NOMO-1 treated with dmso at 0.1 percent for 144 hours (cell line): ENCODE measurements at regions not wholly inside any gene's neighbourhood (a gene's known extent, or its start where the extent isn't known, plus 50 kb on each side); places are given as distances from the start of the nearest gene placed in this dataset.
"Not testable (repeated sequence)": the region's sequence is repeated elsewhere in the genome, so short reads cannot be mapped to it uniquely, and the experiment has no call there.

Experiments used
- DNase-seq: peaks from one replicate; lab custom pipeline; 2025; ENCODE audit not compliant: unreplicated experiment; lab: John Stamatoyannopoulos, UW

- no peak for DNase-seq
These were observed 864.6 kb upstream of the FBXO33 start for GRCh38 chr14:40296821-40297220.

DNA sequence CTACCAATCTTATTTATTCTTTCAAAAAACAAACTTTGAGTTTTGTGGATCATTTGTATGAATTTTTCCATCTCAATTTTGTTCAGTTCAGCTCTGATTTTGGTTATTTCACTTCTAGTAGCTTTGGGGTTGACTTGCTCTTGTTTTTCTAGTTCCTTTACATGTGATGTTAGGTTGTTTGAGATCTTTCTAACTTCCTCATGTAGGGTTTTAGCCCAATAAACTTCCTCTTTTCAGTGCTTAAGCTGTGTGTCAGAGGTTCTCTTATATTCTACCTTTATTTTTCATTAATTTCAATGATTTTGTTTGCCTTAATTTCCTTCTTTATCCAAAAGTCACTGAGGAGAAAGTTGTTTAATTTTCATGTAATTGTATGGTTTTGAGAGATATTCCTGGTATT, 860.4 kb upstream of the FBXO33 start:
- peak; percentile 22 for DNase-seq

DNA sequence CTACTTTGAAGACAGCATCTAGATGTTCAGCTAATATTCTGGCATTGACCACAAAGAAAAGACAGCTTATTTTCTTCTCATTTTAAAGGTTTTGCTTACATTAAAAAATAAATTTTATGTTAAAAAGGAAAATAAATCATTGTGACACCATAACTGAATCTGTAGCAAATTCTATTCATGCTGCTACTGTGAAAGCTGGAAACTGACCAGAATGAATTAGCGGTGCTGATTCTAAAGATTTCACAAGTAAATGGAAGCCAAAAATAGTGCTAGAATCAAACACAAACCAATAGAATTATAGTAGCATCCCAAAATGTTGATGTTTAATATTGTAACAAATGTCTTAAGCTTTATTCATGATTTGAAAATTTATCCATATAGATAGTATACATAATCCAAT, 850.0 kb upstream of the FBXO33 start:
- DNase-seq: no peak

- DNase-seq: no peak
These were observed 848.4 kb upstream of the FBXO33 start for GRCh38 chr14:40280652-40281051.

DNA sequence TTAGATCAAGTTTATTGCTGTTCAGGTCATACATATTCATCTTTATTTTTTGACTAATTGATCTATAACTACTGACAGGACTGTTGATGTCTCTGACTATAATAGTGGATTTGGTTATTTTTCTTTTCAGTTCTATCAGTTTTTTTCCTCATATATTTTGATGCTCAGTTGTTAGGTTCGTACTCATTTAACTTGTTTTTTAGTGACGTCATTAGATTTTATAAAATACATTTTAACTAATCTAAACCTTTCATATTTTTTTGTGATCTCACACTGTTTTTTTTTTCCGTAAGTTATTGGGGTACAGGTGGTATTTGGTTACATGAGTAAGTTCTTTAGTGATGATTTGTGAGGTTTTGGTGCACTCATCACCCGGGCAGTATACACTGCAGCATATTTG, 841.2 kb upstream of the FBXO33 start:
- no peak for DNase-seq

DNA sequence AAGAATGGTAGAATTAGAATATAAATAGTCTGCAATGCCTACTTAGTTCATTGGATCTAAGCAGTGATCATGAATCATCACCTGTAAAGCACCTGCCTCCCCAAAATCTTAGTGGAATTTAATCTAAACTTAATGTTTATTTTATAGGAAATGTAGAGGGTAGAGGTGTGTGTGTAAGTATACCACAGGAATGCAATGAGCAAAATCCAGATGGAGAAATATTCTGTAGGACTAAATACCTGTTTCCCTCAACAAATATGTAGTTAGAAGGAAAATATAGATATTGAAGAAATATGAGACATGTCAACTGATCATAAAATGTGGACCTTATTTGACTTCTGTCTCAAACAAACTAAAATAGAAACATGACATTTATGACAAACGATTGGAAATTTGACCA, 839.2 kb upstream of the FBXO33 start:
- DNase-seq: no peak

GRCh38 chr14:40269436-40269835, 837.2 kb upstream of the FBXO33 start:
- DNase-seq: no peak

DNA sequence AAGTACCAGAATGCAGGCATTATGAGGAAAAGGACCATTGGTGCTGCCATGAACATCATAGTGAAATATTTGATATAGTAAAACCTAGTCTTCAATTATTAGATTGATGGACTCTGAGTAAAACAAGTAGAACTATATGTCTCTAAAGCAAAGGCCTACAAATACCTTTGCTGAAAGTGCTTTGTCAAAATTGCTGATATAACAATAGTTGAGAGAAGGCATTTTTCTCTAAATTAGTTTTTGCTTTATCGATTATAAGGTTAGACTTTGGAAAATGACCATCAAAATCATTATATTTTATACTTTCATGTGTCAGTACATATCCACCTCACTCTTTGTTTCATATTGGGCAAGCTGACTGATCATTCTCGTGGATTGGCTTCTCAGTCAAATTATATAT, 836.0 kb upstream of the FBXO33 start:
- no peak for DNase-seq

- no peak for DNase-seq
These were observed 832.9 kb upstream of the FBXO33 start for GRCh38 chr14:40265096-40265495.

GRCh38 chr14:40252817-40253447, 820.7 kb upstream of the FBXO33 start:
- no peak for DNase-seq

DNA sequence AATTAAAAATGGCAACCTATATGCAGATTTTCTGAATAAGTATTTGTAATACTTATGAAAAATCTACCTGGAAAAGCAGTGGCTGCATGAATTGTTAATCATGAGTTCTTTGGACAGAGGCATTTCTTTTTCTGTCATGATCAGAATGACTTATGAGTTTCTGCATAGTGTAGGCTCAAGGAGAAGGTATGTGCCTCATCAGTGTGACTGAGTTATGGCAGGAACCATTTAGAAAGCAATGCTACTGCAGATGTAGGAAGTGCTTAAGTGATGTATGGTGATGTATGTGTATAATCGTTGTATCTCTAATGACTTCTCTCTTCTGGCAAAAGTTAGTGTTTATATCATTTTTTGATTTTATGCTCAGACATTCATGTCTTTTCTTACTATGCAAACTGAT, 816.4 kb upstream of the FBXO33 start:
- no peak for DNase-seq

DNA sequence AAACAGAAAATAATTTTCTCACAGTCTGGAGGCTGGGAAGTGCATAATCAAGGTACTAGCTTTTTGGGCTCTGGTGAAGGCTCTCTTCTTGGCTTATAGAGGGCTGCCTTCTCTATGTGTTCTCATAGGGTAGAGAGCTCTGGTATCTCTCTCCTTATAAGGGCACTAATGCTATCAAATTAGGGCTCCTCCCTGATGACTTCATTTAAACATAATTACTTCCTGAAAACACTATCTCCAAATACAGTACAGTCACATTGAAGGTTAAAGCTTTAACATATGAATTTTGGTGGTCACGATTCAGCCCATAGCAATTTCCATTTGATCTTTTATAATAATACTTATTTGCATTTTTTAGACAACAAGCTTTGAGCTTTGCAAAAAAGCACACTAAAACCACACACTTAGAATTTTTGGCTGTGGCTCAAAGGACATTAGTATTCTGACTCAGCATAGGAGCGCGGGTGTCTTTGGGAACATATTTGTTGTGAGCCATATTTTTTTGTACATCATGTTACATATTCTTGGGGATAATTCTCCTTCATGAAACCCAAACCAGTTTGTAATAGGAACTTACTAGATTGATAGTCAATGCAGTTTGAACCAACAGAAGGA, 808.1 kb upstream of the FBXO33 start:
- DNase-seq: no peak

- no peak for DNase-seq
These were observed 800.1 kb upstream of the FBXO33 start for GRCh38 chr14:40232302-40232701.

GRCh38 chr14:40229676-40230075, 797.4 kb upstream of the FBXO33 start:
- DNase-seq: no peak

DNA sequence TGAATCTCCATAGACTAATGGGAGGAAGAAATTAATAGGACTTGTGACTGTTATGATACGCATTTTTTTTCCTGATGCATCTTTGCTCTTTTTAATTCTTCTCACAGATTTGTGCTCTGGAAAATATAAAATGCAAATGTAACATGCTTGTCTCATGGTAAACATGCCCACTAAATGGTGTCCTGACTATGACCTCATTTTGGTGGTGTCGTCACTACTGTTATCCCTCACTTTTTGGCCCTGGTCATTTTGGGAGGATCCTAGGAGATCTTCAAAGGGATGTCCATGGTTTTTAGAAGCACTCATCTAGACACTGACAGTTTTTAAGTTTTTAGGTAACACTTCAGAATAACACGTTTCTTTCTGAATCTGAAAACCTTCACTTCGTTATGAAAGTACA, 790.8 kb upstream of the FBXO33 start:
- no peak for DNase-seq

- no peak for DNase-seq
These were observed 789.2 kb upstream of the FBXO33 start for GRCh38 chr14:40221428-40221827.

GRCh38 chr14:40219032-40219431, 786.8 kb upstream of the FBXO33 start:
- no peak for DNase-seq

DNA sequence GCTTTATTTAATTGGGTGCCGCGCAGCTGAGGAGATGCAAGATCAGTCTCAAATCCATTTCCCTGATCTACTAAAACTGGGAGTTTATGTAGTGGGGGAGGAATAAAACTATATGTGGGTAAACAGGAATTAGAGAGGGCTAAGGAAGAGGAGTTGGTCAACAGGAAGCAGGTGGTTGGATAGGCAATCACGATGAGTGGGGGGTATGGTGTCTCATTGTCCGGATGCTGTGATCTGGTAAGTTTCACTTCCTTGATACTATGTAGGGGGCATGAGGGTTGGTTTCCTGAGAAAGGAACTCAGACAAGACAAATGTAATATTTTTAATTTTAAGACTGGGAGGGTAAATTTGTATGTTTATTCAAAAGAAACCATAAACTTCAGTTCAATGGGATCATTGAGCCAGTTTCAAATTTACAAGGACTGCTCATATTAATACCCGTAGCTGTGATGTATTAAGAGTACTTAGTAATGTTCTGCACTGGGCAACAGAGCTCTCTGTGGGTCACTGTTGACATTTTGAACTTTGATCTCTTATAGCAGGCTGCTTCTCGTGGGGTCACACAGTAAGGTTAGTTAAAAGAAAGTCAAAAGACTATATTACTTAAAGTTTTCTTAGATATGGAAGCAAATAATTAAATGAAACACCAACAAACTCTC, 786.2 kb upstream of the FBXO33 start:
- peak; percentile 63 for DNase-seq

GRCh38 chr14:40216976-40217375, 784.7 kb upstream of the FBXO33 start:
- DNase-seq: no peak

DNA sequence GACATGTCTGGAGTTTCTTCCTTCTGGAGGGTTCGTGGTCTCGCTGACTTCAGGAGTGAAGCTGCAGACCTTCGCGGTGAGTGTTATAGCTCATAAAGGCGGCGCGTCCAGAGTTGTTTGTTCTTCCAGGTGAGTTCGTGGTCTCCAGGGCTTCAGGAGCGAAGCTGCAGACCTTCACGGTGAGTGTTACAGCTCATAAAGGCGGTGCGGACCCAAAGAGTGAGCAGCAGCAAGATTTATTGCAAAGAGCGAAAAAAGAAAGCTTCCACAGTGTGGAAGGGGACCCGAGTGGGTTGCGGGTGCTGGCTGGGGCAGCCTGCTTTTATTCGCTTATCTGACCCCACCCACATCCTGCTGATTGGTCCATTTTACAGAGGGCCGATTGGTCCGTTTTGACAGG, 784.2 kb upstream of the FBXO33 start:
- DNase-seq: not testable (repeated sequence)

GRCh38 chr14:40213701-40214100, 781.5 kb upstream of the FBXO33 start:
- no peak for DNase-seq

- DNase-seq: no peak
These were observed 772.4 kb upstream of the FBXO33 start for GRCh38 chr14:40204441-40205175.
